Endothelial cell of umbilical vein (primary cell): ENCODE measurements at regions not wholly inside any gene's neighbourhood (a gene's known extent, or its start where the extent isn't known, plus 50 kb on each side); places are given as distances from the start of the nearest gene placed in this dataset.

Experiments used
- BruUV-seq: library from RNA; stranded (reverse); fragments of 400-500 nt; replicated peaks from 2 replicates; lab custom pipeline; 2021; lab: Mats Ljungman, UMichigan
- CTCF ChIA-PET: fragments of 300-600, 350-600 bp; sonication (Branson Sonifier 250); formaldehyde crosslinking; loops from one replicate; lab custom pipeline; 2021; ENCODE audit warnings: antibody characterized with exemption, inconsistent platforms; lab: Charles Lee
- POLR2A ChIA-PET: fragments of 300-600, 350-600 bp; sonication (Branson Sonifier 250); formaldehyde crosslinking; loops from one replicate; lab custom pipeline; 2021; ENCODE audit warnings: antibody characterized with exemption, inconsistent platforms; lab: Charles Lee
- DNase-seq: peaks from one replicate; pipeline ENCODE4 v3.0.0-alpha.2; 2011; ENCODE audit warnings: low read depth, low spot score
- FAIRE-seq: peaks from 2 replicates; lab custom pipeline; 2011; peaks lifted over from hg19 to GRCh38; lab: Jason Lieb, UNC
- H2AFZ ChIP-seq: 2 replicates; pipeline ENCODE4 v1.6.0; 2012; ENCODE audit warnings: low read depth, low read length, control low read depth, inconsistent platforms
- H3K27ac ChIP-seq: 2 replicates; pipeline ENCODE4 v1.5.1; 2011; ENCODE audit warnings: low read depth, mild to moderate bottlenecking, control low read depth, low read length, moderate library complexity; ENCODE audit not compliant: insufficient read depth
- H3K27me3 ChIP-seq, 2 experiments: 2 replicates each; pipeline versions ENCODE4 v1.6.0 to v1.6.1; 2011; ENCODE audit warnings: low read length in 2 of 2, mixed read lengths in 1 of 2; ENCODE audit not compliant: control insufficient read depth in 2 of 2, insufficient read depth in 2 of 2
- H3K36me3 ChIP-seq, 2 experiments: 2 replicates in 1 of 2; 3 replicates in 1 of 2; pipeline ENCODE4 v1.5.1; 2011; ENCODE audit warnings: low read length in 2 of 2, mild to moderate bottlenecking in 1 of 2, moderate library complexity in 1 of 2; ENCODE audit not compliant: control insufficient read depth in 2 of 2, insufficient read depth in 2 of 2; ENCODE audit errors: extremely low read depth in 1 of 2
- H3K4me1 ChIP-seq: 3 replicates; pipeline ENCODE4 v1.5.1; 2011; ENCODE audit warnings: mild to moderate bottlenecking, low read length; ENCODE audit not compliant: control insufficient read depth, insufficient read depth; ENCODE audit errors: extremely low read depth
- H3K4me2 ChIP-seq: 2 replicates; pipeline ENCODE4 v1.6.1; 2011; ENCODE audit warnings: low read length, control low read depth, mixed read lengths; ENCODE audit not compliant: insufficient read depth
- H3K4me3 ChIP-seq, 3 experiments: fragments of 200-600 bp in 1 of 3; sonication (generic), shearing (Covaris generic) in 1 of 3; replicated peaks in 1 of 3; 2 replicates each; pipeline ENCODE4 v1.5.1; 2011 to 2016; ENCODE audit warnings: control low read depth in 3 of 3, low read length in 3 of 3, mild to moderate bottlenecking in 2 of 3, inconsistent platforms in 1 of 3, low read depth in 1 of 3, moderate library complexity in 1 of 3; ENCODE audit not compliant: insufficient read depth in 1 of 3
- H3K79me2 ChIP-seq: 2 replicates; pipeline ENCODE4 v1.6.0; 2012; ENCODE audit warnings: low read length, inconsistent platforms; ENCODE audit not compliant: control insufficient read depth, insufficient read depth
- H3K9ac ChIP-seq: replicated peaks from 2 replicates; pipeline ENCODE3; 2011; ENCODE audit warnings: low read length, control low read depth; ENCODE audit not compliant: insufficient read depth; ENCODE audit errors: extremely low read depth
- H3K9me1 ChIP-seq: replicated peaks from 3 replicates; pipeline ENCODE4 v1.6.0; 2011; ENCODE audit warnings: mild to moderate bottlenecking, low read length; ENCODE audit not compliant: control insufficient read depth, insufficient read depth; ENCODE audit errors: extremely low read depth
- H3K9me3 ChIP-seq: replicated peaks from 2 replicates; pipeline ENCODE4 v1.5.1; 2012; ENCODE audit warnings: low read length, inconsistent platforms; ENCODE audit not compliant: control insufficient read depth, insufficient read depth
- H4K20me1 ChIP-seq: replicated peaks from 2 replicates; pipeline ENCODE3; 2011; ENCODE audit warnings: mild to moderate bottlenecking, low read length; ENCODE audit not compliant: control insufficient read depth, insufficient read depth; ENCODE audit errors: extremely low read depth
- EZH2 ChIP-seq: IDR thresholded peaks from 2 replicates; pipeline ENCODE4 v1.6.1; 2012; ENCODE audit warnings: borderline replicate concordance, low read depth, mild to moderate bottlenecking, moderate library complexity, low read length, inconsistent platforms; ENCODE audit not compliant: severe bottlenecking
- FOS ChIP-seq: IDR thresholded peaks from 2 replicates; pipeline ENCODE4 v1.6.1; 2011; ENCODE audit warnings: mild to moderate bottlenecking, low read length, moderate library complexity, borderline replicate concordance; ENCODE audit not compliant: insufficient read depth
- GATA2 ChIP-seq: IDR thresholded peaks from 2 replicates; pipeline ENCODE4 v1.7.0; 2011; ENCODE audit warnings: low read depth, mild to moderate bottlenecking, moderate library complexity, mixed read lengths, low read length; ENCODE audit not compliant: insufficient read length, insufficient read depth
- MAX ChIP-seq: IDR thresholded peaks from 2 replicates; pipeline ENCODE4 v1.6.1; 2011; ENCODE audit not compliant: insufficient read depth, insufficient read length
- MYC ChIP-seq: IDR thresholded peaks from one replicate; pipeline ENCODE4 v1.6.1; 2011; ENCODE audit warnings: mild to moderate bottlenecking, low read depth, low read length
- POLR2A ChIP-seq: IDR thresholded peaks from 2 replicates; pipeline ENCODE4 v1.6.1; 2012; ENCODE audit warnings: low read depth, mild to moderate bottlenecking, control low read depth, low read length
- POLR2AphosphoS5 ChIP-seq: IDR thresholded peaks from 2 replicates; pipeline ENCODE4 v1.6.1; 2012; ENCODE audit warnings: low read depth, mild to moderate bottlenecking, control low read depth, low read length, moderate library complexity; ENCODE audit not compliant: insufficient read depth
- dilution Hi-C: fragments of 300-500 bp; cut with MboI; formaldehyde crosslinking; loops from one replicate; pipeline ENCODE4 v1.15.0; 2019; ENCODE audit warnings: low sequenced_read_pairs; ENCODE audit not compliant: extremely low pct_ligation_motif_present
- intact Hi-C: fragments of 100-400 bp; cut with micrococcal nuclease; formaldehyde crosslinking; loops from one replicate; pipeline ENCODE4 v1.10.0; 2022
- TF ChIP-seq, protein P1 (sequence below), 2 donors: IDR thresholded peaks; 1 replicate in 1 of 2; 2 replicates in 1 of 2; pipeline ENCODE4 v1.5.1; 2011; ENCODE audit warnings: low read length in 2 of 2, mild to moderate bottlenecking in 2 of 2, moderate library complexity in 2 of 2, control low read depth in 1 of 2, inconsistent platforms in 1 of 2, low read depth in 1 of 2; ENCODE audit not compliant: insufficient read depth in 1 of 2; ENCODE audit errors: extremely low read depth in 1 of 2

- H3K9me1 ChIP-seq = no peaks in the 10 kb centered on the region
- H3K4me3 ChIP-seq = no peak overlapping the region
- H3K79me2 ChIP-seq = no peaks in the 10 kb centered on the region
- no peaks in the 10 kb centered on the region for H3K27me3 ChIP-seq
- H4K20me1 ChIP-seq = no peaks in the 10 kb centered on the region
- CTCF ChIA-PET = no interaction called here
- no peaks in the 10 kb centered on the region for H3K36me3 ChIP-seq
- no TSS peak for BruUV-seq
- DNase-seq = no peak
- intact Hi-C loops (no loop called here), dilution Hi-C loops (no loop called here)
- H3K27ac ChIP-seq = no peak overlapping the region
- TF ChIP-seq, protein P1, sequence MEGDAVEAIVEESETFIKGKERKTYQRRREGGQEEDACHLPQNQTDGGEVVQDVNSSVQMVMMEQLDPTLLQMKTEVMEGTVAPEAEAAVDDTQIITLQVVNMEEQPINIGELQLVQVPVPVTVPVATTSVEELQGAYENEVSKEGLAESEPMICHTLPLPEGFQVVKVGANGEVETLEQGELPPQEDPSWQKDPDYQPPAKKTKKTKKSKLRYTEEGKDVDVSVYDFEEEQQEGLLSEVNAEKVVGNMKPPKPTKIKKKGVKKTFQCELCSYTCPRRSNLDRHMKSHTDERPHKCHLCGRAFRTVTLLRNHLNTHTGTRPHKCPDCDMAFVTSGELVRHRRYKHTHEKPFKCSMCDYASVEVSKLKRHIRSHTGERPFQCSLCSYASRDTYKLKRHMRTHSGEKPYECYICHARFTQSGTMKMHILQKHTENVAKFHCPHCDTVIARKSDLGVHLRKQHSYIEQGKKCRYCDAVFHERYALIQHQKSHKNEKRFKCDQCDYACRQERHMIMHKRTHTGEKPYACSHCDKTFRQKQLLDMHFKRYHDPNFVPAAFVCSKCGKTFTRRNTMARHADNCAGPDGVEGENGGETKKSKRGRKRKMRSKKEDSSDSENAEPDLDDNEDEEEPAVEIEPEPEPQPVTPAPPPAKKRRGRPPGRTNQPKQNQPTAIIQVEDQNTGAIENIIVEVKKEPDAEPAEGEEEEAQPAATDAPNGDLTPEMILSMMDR (IDR thresholded peaks at IDR 0.05; ENCODE audit: extremely low read depth in 1 of 2, insufficient read depth in 1 of 2, low read depth in 1 of 2, low read length in 2 of 2) = no peak
- POLR2A ChIA-PET = no interaction called here
- no peak for FAIRE-seq
- no peak overlapping the region for H3K9ac ChIP-seq
- H2AFZ ChIP-seq = no peak overlapping the region
- no peak overlapping the region for H3K4me2 ChIP-seq
- H3K4me1 ChIP-seq = no peaks in the 10 kb centered on the region
- peaks cover 4% of the 10 kb centered on the region for H3K9me3 ChIP-seq
Measured at GRCh38 chr4:189187531-189188052, 753.1 kb upstream of the FRG1 start.

GRCh38 chr4:189198624-189199023 is 742.0 kb upstream of the FRG1 start:
- CTCF ChIA-PET = no interaction called here
- Histone ChIP-seq H3K9me1 (no peaks in the 10 kb centered on the region), H3K27me3 (no peaks in the 10 kb centered on the region), H4K20me1 (no peaks in the 10 kb centered on the region), H3K9ac (no peak overlapping the region), H3K4me1 (no peaks in the 10 kb centered on the region), H3K27ac (no peak overlapping the region), H3K9me3 (peaks cover 2% of the 10 kb centered on the region), H3K36me3 (no peaks in the 10 kb centered on the region), H2AFZ (no peak overlapping the region), H3K4me2 (no peak overlapping the region), H3K4me3 (no peak overlapping the region), H3K79me2 (no peaks in the 10 kb centered on the region)
- POLR2A ChIA-PET = no interaction called here
- TF ChIP-seq FOS (no peak), GATA2 (no peak), EZH2 (no peak), MAX (no peak), POLR2A (no peak), POLR2AphosphoS5 (no peak), MYC (no peak)
- dilution Hi-C loops = no loop called here
- no peak for FAIRE-seq
- DNase-seq = no peak
- BruUV-seq = no TSS peak
- intact Hi-C loops = no loop called here
